H1 (cell line): ENCODE measurements at regions not wholly inside any gene's neighbourhood (a gene's known extent, or its start where the extent isn't known, plus 50 kb on each side); places are given as distances from the start of the nearest gene placed in this dataset.

ENCODE experiments used
- CTCF ChIA-PET: fragments of 300-600 bp; sonication (Branson Sonifier 250); formaldehyde crosslinking; loops from one replicate; lab custom pipeline; 2021; ENCODE audit not compliant: partially characterized antibody; lab: Charles Lee
- POLR2A ChIA-PET: fragments of 300-600 bp; sonication (Branson Sonifier 250); formaldehyde crosslinking; loops from one replicate; lab custom pipeline; 2021; ENCODE audit warnings: inconsistent platforms; ENCODE audit not compliant: partially characterized antibody; lab: Charles Lee
- DNase-seq, 2 experiments: peaks; one replicate each; pipeline versions ENCODE4 v3.0.0 to v3.0.0-alpha.2; 2010 to 2022; ENCODE audit warnings: low spot score in 2 of 2, low read depth in 1 of 2, mixed read lengths in 1 of 2
- FAIRE-seq: peaks from 2 replicates; lab custom pipeline; 2011; peaks lifted over from hg19 to GRCh38; lab: Jason Lieb, UNC
- H2AFZ ChIP-seq: 2 replicates; pipeline ENCODE4 v1.8.1; 2012; ENCODE audit warnings: low read length, inconsistent platforms
- H2AK5ac ChIP-seq: 2 replicates; pipeline ENCODE4 v1.6.1; 2013; ENCODE audit warnings: low read depth, low read length
- H2BK120ac ChIP-seq: replicated peaks from 2 replicates; pipeline ENCODE3; 2013; ENCODE audit warnings: low read depth, low read length, inconsistent platforms
- H2BK12ac ChIP-seq: 2 replicates; pipeline ENCODE4 v1.6.1; 2013; ENCODE audit warnings: low read depth, low read length
- H2BK15ac ChIP-seq: 2 replicates; pipeline ENCODE4 v1.6.1; 2013; ENCODE audit warnings: low read length
- H2BK20ac ChIP-seq: 2 replicates; pipeline ENCODE4 v1.6.1; 2013; ENCODE audit warnings: low read length
- H2BK5ac ChIP-seq: 2 replicates; pipeline ENCODE4 v1.6.1; 2013; ENCODE audit warnings: low read depth, low read length
- H3K14ac ChIP-seq: 2 replicates; pipeline ENCODE4 v1.6.1; 2013; ENCODE audit warnings: inconsistent platforms; ENCODE audit not compliant: insufficient read length
- H3K18ac ChIP-seq: 2 replicates; pipeline ENCODE4 v1.6.1; 2013; ENCODE audit warnings: low read length; ENCODE audit errors: extremely low read depth
- H3K23ac ChIP-seq: 2 replicates; pipeline ENCODE4 v1.6.1; 2013; ENCODE audit warnings: inconsistent platforms; ENCODE audit not compliant: insufficient read length
- H3K23me2 ChIP-seq: 2 replicates; pipeline ENCODE4 v1.6.1; 2013; ENCODE audit warnings: low read depth, low read length
- H3K27ac ChIP-seq: 2 replicates; pipeline ENCODE4 v1.6.1; 2011; ENCODE audit warnings: low read depth, low read length, inconsistent platforms
- H3K27me3 ChIP-seq, 4 experiments: replicated peaks in 1 of 4; 1 replicate in 1 of 4; 2 replicates in 3 of 4; pipeline versions ENCODE4 v1.6.1 to v1.8.1; 2011 to 2013; ENCODE audit warnings: low read length in 3 of 4, mild to moderate bottlenecking in 3 of 4, inconsistent platforms in 2 of 4, mixed read lengths in 2 of 4, moderate library complexity in 1 of 4; ENCODE audit not compliant: control insufficient read depth in 3 of 4, insufficient read depth in 3 of 4; ENCODE audit errors: extremely low read depth in 1 of 4
- H3K36me3 ChIP-seq, 4 experiments: 2 replicates each; pipeline versions ENCODE4 v1.6.1 to v1.8.1; 2011 to 2013; ENCODE audit warnings: mild to moderate bottlenecking in 4 of 4, low read length in 3 of 4, moderate library complexity in 2 of 4, control low read depth in 1 of 4, inconsistent platforms in 1 of 4; ENCODE audit not compliant: insufficient read depth in 4 of 4, control insufficient read depth in 2 of 4
- H3K4ac ChIP-seq: replicated peaks from 2 replicates; pipeline ENCODE3; 2013; ENCODE audit warnings: low read length, low read depth, mixed read lengths, inconsistent platforms; ENCODE audit not compliant: insufficient read length
- H3K4me1 ChIP-seq, 4 experiments: replicated peaks in 1 of 4; 1 replicate in 1 of 4; 2 replicates in 3 of 4; pipeline versions ENCODE4 v1.6.1 to v1.8.1; 2011 to 2013; ENCODE audit warnings: low read length in 3 of 4, inconsistent platforms in 2 of 4, mixed read lengths in 1 of 4; ENCODE audit not compliant: insufficient read depth in 4 of 4, control insufficient read depth in 3 of 4
- H3K4me2 ChIP-seq, 2 experiments: 2 replicates each; pipeline versions ENCODE4 v1.6.1 to v1.8.1; 2011 to 2013; ENCODE audit warnings: low read depth in 2 of 2, low read length in 2 of 2, control low read depth in 1 of 2, inconsistent platforms in 1 of 2, mild to moderate bottlenecking in 1 of 2; ENCODE audit not compliant: insufficient read depth in 1 of 2
- H3K4me3 ChIP-seq, 4 experiments: fragments of 200-600, 300-600 bp in 1 of 4; sonication (generic), shearing (Covaris generic), sonication (Bioruptor Twin) in 1 of 4; 2 replicates each; pipeline versions ENCODE4 v1.5.1 to v1.8.1; 2011 to 2016; ENCODE audit warnings: low read length in 4 of 4, low read depth in 3 of 4, control low read depth in 2 of 4, inconsistent platforms in 2 of 4, mild to moderate bottlenecking in 2 of 4, mixed read lengths in 1 of 4, moderate library complexity in 1 of 4; ENCODE audit not compliant: insufficient read depth in 2 of 4; ENCODE audit errors: extremely low read depth in 1 of 4
- H3K56ac ChIP-seq: replicated peaks from 2 replicates; pipeline ENCODE3; 2013; ENCODE audit warnings: low read depth, mild to moderate bottlenecking, mixed read lengths, low read length, inconsistent platforms; ENCODE audit not compliant: insufficient read length
- H3K79me1 ChIP-seq: 2 replicates; pipeline ENCODE4 v1.6.1; 2013; ENCODE audit warnings: low read depth, low read length, control low read depth
- H3K79me2 ChIP-seq, 2 experiments: 2 replicates each; pipeline versions ENCODE4 v1.6.1 to v1.8.1; 2012 to 2013; ENCODE audit warnings: low read length in 2 of 2, mild to moderate bottlenecking in 2 of 2, inconsistent platforms in 1 of 2; ENCODE audit not compliant: insufficient read depth in 2 of 2, control insufficient read depth in 1 of 2
- H3K9ac ChIP-seq, 4 experiments: replicated peaks in 1 of 4; 1 replicate in 1 of 4; 2 replicates in 3 of 4; pipeline versions ENCODE4 v1.6.1 to v1.8.1; 2011 to 2013; ENCODE audit warnings: low read depth in 3 of 4, low read length in 3 of 4, control low read depth in 2 of 4, mild to moderate bottlenecking in 2 of 4, moderate library complexity in 2 of 4, inconsistent platforms in 1 of 4; ENCODE audit errors: extremely low read depth in 1 of 4
- H3K9me3 ChIP-seq, 2 experiments: 2 replicates each; pipeline versions ENCODE4 v1.6.1 to v1.8.1; 2012 to 2013; ENCODE audit warnings: mild to moderate bottlenecking in 2 of 2, moderate library complexity in 2 of 2, control low read depth in 1 of 2, inconsistent platforms in 1 of 2, low read depth in 1 of 2, low read length in 1 of 2, mixed read lengths in 1 of 2; ENCODE audit not compliant: insufficient read depth in 2 of 2
- H4K20me1 ChIP-seq, 2 experiments: replicated peaks in 1 of 2; 2 replicates each; pipeline versions ENCODE3 to v1.8.1; 2011 to 2013; ENCODE audit warnings: inconsistent platforms in 2 of 2, low read length in 2 of 2, mild to moderate bottlenecking in 1 of 2; ENCODE audit not compliant: insufficient read depth in 2 of 2, control insufficient read depth in 1 of 2
- H4K5ac ChIP-seq: 2 replicates; pipeline ENCODE4 v1.6.1; 2013; ENCODE audit warnings: low read length, low read depth, mixed read lengths, inconsistent platforms; ENCODE audit not compliant: insufficient read length
- H4K8ac ChIP-seq: 2 replicates; pipeline ENCODE4 v1.8.0; 2013; ENCODE audit warnings: mild to moderate bottlenecking, moderate library complexity, low read length, inconsistent platforms; ENCODE audit not compliant: insufficient read depth; ENCODE audit errors: extremely low read depth
- H4K91ac ChIP-seq: replicated peaks from 2 replicates; pipeline ENCODE3; 2013; ENCODE audit warnings: low read length, mixed read lengths, inconsistent platforms; ENCODE audit not compliant: insufficient read length
- BACH1 ChIP-seq: IDR thresholded peaks from 2 replicates; pipeline ENCODE4 v1.6.1; 2012; ENCODE audit warnings: low read length, improper control_type of control experiment
- MAX ChIP-seq: IDR thresholded peaks from 2 replicates; pipeline ENCODE4 v1.6.1; 2012; ENCODE audit warnings: inconsistent platforms
- SP1 ChIP-seq: IDR thresholded peaks from 2 replicates; pipeline ENCODE4 v1.6.1; 2011; ENCODE audit warnings: low read depth, low read length
- TBP ChIP-seq: IDR thresholded peaks from 2 replicates; pipeline ENCODE4 v1.6.1; 2011; ENCODE audit warnings: low read depth, low read length, improper control_type of control experiment
- WGBS, 2 experiments: shearing (Covaris generic) in 1 of 2; methylation state at CpG; one replicate each; pipeline versions ENCODE4 v1.1.6 to v1.1.7; 2013 to 2015; ENCODE audit warnings: low lambda C conversion rate in 2 of 2, mixed read lengths in 2 of 2, inconsistent platforms in 1 of 2, low coverage in 1 of 2, missing lambda C conversion rate in 1 of 2; ENCODE audit not compliant: insufficient replicate concordance in 2 of 2, insufficient coverage in 1 of 2, insufficient read length in 1 of 2; ENCODE audit errors: extremely low coverage in 1 of 2, missing lambda C conversion rate in 1 of 2; 5-methylcytosine and 5-hydroxymethylcytosine counted together

- Histone ChIP-seq H3K18ac (no peak overlapping the region), H3K23me2 (no peaks in the 10 kb centered on the region), H3K36me3 (no peaks in the 10 kb centered on the region), H4K5ac (no peak overlapping the region), H2AK5ac (no peak overlapping the region), H2BK120ac (no peak overlapping the region), H2BK20ac (no peak overlapping the region), H3K79me1 (no peaks in the 10 kb centered on the region), H2AFZ (no peak overlapping the region), H3K4me3 (no peak overlapping the region), H4K8ac (no peak overlapping the region), H2BK5ac (no peak overlapping the region), H3K4ac (no peak overlapping the region), H2BK15ac (no peak overlapping the region), H4K91ac (no peak overlapping the region), H4K20me1 (no peaks in the 10 kb centered on the region), H3K4me1 (no peaks in the 10 kb centered on the region), H3K27me3 (no peaks in the 10 kb centered on the region), H3K27ac (no peak overlapping the region), H2BK12ac (no peak overlapping the region), H3K9me3 (no peaks in the 10 kb centered on the region), H3K23ac (no peak overlapping the region), H3K14ac (no peak overlapping the region), H3K9ac (no peak overlapping the region), H3K79me2 (no peaks in the 10 kb centered on the region), H3K56ac (no peak overlapping the region), H3K4me2 (no peak overlapping the region)
- 93% methylated on average over 4 of the region's 4 CpGs; no CpG with 5 or more reads in 1 of the 2 experiments for WGBS, 2 experiments
- ChIA-PET CTCF (no interaction called here), POLR2A (no interaction called here)
- no peak for DNase-seq
- no peak for TF ChIP-seq TBP
- TF ChIP-seq MAX: no peak
- no peak for TF ChIP-seq BACH1
- TF ChIP-seq SP1: no peak
- no peak for FAIRE-seq
Measured at GRCh38 chr9:85224729-85225128, 517.0 kb downstream of the AGTPBP1 start.
